CD4-positive, alpha-beta T cell treated with Interferon gamma for 1 hour (primary cell): ENCODE measurements at regions not wholly inside any gene's neighbourhood (a gene's known extent, or its start where the extent isn't known, plus 50 kb on each side); places are given as distances from the start of the nearest gene placed in this dataset.
"Not testable (repeated sequence)": the region's sequence is repeated elsewhere in the genome, so short reads cannot be mapped to it uniquely, and the experiment has no call there.

Experiments
- DNase-seq: peaks from one replicate; pipeline ENCODE4 v3.0.0-alpha.2; 2020

DNA sequence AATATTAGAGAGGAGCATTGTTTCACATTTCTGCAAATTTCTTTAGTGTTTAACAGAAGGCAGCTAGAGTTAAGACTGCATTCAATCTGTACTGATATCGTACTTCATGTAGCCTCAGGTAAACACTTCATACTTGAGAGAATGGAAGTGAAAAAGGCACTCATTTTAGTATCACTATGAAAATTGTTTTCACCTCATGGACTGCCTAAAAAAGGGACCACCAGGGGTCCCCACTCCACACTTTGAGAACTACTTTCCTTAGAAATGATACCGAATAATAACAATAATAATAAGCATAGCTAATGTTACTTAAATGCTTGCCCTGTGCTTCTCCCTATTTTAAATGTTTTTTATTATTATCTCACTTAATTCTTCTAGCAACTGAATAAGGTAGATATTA is 95.1 kb downstream of the BLID start:
- DNase-seq = no peak

DNA sequence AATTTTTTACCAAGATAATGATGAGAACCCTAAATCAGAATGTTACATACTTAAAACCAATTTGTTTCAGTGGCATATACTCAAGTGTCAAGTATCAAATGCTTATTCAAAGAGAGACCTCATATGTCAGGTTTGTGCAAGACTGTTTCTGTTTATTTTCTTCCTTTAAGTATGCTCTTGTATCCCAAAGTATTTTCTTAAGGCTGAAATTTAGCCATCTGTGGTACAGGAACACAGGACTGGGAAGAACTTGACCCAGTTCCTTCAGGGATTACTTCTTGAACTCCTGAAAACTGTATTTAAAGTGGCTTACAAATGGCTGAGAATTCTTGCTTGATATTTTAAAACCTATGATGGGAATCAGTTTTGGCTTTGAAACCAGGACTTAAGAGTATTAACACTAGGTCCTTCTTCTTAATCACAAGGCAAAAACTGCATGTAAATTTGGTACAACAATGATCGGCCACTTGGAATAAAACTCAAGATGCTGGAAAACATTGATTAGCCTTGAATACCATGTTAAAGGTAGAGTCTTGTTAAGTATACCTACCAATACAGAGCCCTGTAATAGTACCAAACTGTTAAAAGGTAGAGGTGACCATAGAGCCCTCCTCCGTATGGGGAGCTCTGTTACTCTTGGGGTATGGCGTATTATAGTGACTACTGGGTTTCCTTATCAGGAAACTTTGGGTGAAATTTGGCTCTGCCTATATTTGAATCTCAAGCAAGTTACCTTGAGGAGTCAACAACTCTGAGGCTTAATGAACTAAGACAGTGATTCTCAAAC is 95.9 kb downstream of the BLID start:
- no peak for DNase-seq

DNA sequence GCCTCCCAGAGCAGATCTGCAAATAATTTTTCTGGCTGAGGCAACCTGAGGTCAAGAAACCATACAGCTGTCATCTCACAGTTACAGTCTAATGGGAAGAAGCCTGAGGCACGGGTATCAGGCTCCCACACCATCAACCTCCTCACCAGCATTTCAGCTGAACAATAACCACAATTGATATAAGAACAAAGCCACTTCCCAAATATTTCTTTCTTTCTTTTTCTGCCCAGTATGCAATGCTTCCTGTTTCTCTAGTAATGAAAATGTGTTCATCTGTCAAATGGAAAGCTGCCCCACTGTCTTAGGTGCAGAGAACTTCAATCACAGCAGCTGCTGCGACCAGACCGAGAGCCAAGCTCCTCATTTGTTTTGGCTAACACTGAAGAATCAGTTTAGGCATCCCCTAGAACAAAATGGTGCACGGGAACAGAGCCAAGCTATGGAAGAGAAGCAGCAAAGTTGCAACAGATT is 108.4 kb downstream of the BLID start:
- no peak for DNase-seq

DNA sequence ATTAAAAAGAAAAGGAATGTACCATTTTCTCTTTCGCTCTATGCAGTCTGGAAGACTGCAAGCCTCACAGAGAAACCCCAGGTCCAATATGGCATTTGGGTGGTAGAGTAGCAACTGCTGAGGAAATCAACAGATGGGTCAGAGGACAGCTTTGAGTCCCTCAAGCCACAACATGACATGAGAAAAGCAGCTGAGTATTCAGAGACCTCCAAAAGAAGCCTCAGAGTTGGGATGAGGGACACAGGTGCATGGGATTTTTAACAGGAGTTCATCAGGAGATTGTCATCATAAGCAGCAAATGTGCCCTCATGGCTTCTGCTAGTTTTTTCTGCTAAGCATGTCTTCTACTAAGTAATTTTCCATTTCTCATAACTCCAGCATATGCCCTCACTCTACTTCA is 111.6 kb downstream of the BLID start:
- no peak for DNase-seq

DNA sequence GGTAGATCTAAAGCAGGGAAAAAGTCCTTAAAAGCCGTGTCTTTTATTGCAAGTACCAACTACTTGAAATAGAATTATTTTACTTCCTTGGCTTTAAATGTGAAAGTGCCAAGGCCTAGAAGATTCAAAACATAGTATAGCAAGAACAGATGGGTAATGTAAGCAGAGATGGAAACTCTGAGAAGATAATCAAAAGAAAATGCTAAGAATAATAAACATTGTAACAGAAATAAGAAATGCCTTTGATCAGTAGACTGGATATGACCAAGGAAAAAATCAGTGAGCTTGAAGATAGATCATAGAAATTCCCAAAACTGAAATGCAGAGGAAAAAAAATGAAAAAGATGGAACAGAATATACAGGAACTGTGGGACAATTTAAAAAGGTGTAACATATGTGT is 113.1 kb downstream of the BLID start:
- DNase-seq = no peak

DNA sequence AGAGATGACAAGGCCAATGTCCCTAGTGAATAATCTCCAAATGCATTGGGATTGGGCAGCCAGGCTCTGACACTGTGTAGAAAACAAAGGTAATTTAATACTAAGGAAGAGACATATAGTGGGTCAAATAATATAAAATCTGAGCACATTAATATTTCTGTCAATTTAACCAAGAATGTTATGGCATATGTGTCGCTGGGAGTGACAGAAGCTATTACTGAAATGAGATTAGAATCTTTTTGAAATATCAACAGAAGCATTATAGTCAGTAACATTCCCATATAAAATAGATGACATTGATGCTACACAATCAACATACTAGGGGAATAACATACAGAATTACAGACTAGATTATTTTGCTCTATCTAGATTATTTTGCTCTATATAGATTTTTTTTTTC is 114.0 kb downstream of the BLID start:
- DNase-seq = no peak

DNA sequence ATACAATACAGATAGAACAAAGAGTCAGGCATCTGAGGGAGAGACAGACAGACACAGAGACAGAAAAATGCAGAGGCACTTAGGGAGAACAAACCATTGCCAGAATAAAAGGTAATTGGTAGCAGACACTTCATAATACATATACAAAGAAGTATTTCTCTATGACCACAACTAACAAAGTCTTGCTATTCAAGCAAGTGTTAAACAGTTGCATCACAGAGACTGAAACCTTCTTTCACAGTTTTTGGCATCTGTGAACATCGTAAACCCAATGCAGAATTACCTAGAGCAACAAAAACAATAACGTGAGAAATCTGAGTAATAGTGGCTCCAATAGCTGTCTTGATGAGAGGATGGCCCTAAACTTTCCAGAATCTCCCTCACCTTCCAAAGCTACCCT is 116.4 kb downstream of the BLID start:
- no peak for DNase-seq

DNA sequence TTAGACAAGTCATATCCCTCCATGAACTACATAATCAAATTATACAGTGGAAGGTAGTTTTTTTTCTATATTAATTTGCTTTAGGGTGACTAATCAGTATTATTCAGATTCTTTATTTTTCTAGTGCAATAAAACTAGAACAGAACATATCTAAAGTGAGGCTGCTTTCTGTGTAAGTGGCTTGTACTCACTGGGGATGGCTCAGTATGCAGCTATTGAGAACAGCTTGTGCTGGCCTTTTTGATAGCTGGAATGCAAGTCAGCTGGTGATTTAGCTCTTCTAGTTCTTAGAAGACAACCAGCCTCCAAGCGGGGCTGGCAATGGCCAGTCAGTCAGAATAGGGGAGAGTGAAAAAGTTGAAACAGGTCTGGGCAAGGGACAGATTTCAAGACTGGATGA is 119.4 kb downstream of the BLID start:
- no peak for DNase-seq

DNA sequence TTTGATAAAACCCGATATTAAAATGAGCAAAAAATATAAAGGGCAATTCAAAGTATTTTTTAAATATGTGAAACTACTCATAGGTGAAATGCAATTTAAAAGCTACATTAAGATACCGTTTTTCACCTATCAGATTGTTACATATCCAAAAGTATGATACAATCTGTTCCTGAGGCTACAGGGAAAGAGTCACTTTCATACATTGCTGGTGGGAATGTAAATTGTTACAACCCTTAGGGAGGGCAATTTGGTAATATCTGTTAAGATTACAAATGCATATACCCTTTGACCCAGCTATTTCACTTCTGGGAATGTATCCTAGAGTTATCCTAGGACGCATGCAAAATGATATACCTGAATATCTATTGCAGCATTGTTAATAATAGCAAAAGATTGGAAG is 132.1 kb downstream of the BLID start:
- no peak for DNase-seq

DNA sequence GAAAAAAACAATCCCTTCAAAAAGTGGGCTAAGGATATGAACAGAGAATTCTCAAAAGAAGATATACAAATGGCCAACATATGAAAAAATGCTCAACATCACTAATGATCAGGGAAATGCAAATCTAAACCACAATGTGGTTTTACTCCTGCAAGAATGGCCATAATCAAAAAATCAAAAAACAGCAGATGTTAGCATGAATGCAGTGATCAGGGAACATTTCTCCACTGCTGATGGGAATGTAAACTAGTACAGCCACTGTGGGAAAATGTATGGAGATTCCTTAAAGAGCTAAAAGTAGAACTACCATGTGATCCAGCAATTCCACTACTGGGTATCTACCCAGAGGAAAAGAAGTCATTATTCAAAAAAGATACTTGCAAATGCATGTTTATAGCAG is 138.1 kb downstream of the BLID start:
- DNase-seq = not testable (repeated sequence)

DNA sequence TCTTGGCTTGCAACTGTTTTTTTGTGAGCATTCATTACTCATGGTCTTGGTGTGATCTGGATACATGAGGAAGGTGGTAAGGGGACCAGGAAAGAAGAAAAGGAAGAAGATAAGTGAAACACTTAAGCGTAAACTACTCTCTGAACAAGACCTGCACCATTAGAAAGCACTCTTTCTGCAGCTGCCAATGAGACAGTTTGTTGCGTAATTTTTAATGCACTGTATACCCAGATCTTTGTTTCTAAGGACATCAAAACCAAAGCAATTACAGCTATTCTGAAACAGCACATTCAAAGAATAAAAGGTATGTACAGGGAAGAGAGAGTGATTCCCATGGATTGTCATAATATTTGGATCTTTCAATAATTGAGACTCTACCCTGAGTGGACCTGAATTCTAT is 147.4 kb downstream of the BLID start:
- no peak for DNase-seq

DNA sequence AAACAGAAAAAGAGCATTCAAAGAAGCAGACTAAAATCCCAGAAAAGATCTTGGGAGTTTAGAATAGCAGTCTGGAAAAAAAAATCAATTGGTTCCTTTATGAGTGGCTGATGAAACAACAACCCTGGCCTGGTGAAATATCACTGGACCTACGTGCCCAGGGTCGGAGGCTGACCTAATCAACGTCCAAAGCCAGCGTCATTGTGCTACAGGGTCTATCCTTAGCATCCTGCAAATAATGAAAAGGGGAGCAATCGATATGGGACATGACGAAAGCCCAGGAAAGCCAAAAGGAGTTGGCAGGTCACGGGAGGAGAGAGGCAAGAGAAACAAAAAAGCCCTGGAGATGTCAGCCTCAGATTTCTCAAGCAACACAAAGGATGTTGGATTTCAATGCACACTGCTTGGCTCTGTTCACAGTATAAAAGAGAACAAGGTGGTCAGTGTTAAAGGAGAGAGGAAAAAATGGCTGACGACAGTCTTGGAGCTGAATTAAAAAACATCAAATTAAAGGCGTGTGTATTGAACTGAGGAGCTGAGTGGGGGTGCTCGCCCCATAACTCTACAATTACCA is 148.8 kb downstream of the BLID start:
- no peak for DNase-seq

DNA sequence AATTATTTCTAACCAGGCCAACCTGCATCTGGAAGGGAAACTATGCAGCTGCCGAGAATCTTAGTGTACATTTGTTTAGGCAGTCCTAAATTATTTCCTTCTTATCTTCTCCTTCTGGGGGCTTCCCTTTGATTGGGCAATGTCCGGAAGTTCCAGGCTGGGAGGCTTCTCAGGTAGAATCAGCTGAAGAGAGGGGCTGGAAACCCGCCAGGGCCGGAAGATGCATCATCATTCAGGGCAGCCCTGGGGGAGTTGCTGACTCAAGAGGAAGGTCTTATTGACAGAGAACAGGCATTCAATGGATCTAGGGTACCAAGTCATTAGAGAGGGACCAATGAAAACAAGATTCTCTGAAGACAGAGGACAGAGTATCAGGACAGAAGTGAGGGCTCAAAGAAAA is 150.7 kb downstream of the BLID start:
- DNase-seq = no peak

DNA sequence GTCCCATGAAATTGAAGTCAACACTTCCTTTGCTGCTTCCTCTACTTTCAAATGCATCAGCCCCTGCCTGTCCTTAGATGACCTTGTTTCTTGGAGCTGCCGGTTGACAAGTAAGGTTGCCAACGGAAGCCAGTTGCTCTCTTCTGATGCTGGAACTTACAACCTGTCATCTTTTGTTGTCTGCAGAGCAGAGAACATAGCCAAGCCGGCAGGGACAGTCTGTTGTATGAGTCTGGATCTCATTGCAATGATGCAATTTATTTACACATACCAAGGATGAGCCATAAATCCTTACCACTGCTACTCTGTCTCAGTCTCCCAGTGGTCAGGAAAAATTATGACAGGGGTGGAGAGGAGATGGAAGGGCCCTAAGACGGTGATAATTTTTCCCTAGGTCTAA is 151.4 kb downstream of the BLID start:
- DNase-seq = no peak

DNA sequence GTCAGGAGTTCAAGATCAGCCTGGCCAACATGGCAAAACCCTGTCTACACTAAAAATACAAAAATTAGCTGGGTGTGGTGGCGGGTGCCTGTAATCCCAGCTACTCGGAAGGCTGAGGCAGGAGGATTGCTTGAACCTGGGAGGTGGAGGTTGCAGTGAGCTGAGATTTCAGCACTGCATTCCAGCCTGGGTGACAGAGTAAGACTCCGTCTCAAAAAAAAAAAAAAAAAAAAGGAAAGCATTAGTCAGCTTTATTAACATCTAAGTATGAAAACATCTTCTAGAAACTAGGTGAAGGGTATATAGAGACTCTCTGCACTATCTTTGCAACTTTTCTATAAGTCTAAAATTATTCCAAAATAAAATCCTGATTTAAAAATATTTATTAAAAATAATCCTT is 152.2 kb downstream of the BLID start:
- DNase-seq = not testable (repeated sequence)

DNA sequence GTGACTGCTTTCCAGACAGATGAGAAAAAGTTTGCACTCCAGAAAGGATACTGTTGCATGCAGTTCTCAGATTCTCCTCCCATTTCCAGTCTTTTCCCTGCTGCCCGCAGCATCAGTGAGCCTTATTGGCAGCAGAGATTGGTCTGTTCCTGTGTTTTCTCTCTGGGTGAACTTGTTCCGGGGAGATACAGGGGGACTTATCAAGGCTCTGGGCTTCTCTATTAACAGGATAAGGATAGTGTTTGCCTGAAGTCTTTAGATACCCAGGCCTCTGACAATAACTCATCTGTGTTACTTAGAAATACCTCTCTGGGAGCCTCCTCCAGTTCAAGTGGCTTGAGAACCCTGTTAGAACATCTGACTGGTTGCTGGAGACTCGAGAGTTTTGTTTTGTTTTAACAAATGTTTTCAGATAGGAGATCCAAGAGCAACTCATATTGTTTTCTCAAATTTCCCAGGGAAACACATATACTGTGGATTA is 154.7 kb downstream of the BLID start:
- no peak for DNase-seq

DNA sequence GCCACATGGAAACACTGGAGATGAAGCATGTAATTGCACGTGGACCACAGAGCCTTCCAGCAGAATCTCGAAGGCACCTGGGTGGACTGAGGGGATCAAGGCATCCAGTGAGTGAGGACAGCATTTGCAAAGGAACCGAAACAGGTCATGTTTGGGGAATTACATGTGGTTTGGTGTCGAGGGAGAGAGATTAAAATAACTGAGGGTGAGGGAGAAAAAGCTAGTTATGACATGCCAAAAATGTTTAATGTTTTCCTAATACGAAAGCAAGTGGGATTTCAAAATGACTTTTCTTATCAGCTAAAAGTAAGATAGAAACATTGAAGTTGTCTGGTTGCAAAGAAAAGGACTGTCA is 157.1 kb downstream of the BLID start:
- no peak for DNase-seq

DNA sequence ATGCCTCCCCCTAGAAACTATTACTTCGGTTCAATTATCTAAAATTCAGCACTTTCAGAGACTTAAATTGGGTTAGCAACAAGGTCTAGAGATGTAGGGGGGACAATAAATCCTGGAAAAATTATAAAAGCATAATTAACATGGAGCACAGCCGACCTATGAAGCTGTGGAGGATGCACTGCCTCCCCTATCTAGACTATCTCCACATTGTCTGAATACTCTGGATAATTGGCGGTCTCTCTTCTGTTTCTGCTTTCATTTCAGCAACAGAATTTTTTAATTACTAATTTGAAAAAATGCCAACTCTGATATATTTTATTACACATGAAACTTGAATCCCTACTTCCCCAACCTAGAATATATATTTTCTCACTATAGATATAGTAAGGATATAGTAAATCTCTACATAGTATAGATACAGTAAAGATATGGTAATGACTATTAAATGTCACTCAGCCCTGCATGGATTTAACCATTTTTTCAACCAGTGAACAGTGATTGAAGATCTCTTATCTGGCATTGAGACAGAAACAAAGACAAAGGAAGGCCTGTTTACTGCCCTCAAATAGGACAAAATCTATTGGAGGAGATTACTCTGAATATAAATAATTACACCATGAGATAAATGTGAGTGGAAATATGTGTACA is 157.6 kb downstream of the BLID start:
- DNase-seq = no peak

DNA sequence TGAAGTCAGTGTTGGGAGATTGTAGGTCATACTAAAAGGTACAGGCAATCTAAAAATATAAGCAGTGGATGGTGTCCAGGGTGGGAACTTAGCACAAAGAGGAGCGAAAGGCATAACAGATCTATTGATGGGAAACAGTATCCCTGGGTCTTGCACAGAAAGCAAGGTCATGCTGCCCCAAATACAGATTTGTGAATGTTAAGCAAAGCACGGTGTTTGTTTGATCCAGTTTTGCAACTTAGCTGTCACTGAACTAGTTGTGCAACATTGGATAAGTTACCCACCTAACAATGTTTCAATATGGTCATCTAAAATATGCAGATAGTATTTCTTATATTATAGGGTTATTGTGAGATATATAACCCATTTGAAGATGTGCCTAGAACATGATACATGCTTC is 162.9 kb downstream of the BLID start:
- no peak for DNase-seq

DNA sequence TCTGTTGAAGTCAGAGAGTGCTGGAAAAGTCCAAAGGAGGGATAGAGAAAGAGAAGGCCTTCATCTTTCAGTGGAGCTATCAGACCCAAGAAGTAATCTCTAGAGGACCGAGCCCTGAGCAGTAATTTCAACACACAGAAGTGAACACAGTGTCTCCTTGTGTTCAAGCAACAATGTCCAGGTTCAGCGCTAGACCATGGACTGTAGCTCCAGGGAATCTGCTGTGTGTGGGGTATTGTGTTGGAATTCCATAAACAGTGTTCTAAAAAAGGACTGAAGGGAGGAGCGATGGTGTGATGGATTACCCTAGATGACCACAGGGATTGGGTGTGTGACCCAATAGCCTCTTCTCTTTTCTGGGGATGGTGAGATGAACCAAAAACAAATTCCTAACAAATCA is 165.9 kb downstream of the BLID start:
- no peak for DNase-seq

DNA sequence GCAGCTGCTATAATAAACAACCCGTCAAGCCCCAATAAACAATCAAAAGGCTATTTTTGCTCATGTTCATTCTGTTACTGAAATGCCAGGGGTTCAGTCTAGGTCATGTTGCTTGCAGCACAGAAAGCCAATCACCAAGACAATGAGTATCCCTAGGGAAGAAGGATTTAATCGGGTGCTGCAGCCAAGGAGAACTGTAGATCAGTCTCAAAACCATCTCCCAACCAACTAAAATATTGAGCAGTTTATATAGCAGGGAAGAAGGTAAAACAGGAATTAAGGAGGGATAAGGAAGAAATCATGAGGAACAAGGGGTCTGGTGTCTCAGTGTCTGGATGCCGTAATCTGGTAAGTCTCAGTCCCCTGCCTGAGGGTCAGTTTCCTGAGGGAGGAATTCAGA is 169.5 kb downstream of the BLID start:
- no peak for DNase-seq

DNA sequence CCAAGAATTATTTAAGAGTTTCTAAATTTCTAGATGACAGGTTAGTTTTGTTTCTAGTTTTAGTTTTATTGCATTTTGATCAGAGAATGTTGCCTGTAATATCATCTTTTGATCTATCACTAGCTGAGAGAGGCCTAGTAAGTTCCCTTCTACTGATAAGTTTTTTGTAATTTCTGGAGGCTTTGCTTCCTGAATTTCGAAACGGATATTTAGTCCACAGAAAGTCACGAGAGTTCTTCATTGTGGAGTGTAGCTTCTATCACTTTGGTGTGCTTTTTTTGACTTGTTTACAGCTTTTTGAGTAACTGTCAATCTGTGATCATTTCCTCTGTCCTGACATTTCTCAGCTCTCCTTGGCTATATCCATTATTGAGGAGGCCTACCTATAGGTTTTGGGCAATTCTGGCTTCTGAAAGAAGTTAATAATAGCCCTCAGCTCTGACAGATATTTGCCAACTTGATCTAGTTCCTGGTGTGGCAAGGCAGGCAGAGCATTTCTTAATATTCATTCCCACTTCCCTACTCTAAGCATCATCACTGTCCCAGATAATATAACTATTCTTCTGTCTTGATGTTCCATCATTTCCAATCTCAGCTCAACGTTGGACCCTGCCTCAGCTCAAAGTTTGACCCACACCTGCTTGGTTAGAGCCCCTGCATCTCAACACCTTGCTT is 171.3 kb downstream of the BLID start:
- DNase-seq = no peak

DNA sequence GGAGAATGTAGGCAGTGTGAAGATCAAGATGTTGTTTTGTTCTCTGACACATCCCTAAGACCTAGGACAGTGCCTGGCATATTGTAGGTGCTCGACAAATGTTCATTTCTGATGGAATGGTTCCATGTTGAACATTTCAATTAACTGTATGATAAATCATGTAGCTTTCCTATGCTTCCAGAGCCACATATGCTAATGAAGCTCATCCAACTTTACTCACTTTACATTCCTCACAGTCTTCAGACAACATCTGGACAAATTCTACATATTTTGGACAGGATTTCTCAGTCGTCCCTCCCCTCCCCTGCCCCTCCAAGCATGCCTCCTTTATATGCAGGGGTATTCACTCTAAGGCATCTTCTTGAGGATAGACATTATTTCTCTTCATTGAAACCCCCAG is 177.9 kb downstream of the BLID start:
- DNase-seq = no peak
